ENCODE measurements at regions not wholly inside any gene's neighbourhood (a gene's known extent, or its start where the extent isn't known, plus 50 kb on each side); places are given as distances from the start of the nearest gene placed in this dataset.

GRCh38 chr9:28587052-28587451, 1013.8 kb upstream of the C9orf72 start (continued):
- TF ChIP-seq, protein P1, sequence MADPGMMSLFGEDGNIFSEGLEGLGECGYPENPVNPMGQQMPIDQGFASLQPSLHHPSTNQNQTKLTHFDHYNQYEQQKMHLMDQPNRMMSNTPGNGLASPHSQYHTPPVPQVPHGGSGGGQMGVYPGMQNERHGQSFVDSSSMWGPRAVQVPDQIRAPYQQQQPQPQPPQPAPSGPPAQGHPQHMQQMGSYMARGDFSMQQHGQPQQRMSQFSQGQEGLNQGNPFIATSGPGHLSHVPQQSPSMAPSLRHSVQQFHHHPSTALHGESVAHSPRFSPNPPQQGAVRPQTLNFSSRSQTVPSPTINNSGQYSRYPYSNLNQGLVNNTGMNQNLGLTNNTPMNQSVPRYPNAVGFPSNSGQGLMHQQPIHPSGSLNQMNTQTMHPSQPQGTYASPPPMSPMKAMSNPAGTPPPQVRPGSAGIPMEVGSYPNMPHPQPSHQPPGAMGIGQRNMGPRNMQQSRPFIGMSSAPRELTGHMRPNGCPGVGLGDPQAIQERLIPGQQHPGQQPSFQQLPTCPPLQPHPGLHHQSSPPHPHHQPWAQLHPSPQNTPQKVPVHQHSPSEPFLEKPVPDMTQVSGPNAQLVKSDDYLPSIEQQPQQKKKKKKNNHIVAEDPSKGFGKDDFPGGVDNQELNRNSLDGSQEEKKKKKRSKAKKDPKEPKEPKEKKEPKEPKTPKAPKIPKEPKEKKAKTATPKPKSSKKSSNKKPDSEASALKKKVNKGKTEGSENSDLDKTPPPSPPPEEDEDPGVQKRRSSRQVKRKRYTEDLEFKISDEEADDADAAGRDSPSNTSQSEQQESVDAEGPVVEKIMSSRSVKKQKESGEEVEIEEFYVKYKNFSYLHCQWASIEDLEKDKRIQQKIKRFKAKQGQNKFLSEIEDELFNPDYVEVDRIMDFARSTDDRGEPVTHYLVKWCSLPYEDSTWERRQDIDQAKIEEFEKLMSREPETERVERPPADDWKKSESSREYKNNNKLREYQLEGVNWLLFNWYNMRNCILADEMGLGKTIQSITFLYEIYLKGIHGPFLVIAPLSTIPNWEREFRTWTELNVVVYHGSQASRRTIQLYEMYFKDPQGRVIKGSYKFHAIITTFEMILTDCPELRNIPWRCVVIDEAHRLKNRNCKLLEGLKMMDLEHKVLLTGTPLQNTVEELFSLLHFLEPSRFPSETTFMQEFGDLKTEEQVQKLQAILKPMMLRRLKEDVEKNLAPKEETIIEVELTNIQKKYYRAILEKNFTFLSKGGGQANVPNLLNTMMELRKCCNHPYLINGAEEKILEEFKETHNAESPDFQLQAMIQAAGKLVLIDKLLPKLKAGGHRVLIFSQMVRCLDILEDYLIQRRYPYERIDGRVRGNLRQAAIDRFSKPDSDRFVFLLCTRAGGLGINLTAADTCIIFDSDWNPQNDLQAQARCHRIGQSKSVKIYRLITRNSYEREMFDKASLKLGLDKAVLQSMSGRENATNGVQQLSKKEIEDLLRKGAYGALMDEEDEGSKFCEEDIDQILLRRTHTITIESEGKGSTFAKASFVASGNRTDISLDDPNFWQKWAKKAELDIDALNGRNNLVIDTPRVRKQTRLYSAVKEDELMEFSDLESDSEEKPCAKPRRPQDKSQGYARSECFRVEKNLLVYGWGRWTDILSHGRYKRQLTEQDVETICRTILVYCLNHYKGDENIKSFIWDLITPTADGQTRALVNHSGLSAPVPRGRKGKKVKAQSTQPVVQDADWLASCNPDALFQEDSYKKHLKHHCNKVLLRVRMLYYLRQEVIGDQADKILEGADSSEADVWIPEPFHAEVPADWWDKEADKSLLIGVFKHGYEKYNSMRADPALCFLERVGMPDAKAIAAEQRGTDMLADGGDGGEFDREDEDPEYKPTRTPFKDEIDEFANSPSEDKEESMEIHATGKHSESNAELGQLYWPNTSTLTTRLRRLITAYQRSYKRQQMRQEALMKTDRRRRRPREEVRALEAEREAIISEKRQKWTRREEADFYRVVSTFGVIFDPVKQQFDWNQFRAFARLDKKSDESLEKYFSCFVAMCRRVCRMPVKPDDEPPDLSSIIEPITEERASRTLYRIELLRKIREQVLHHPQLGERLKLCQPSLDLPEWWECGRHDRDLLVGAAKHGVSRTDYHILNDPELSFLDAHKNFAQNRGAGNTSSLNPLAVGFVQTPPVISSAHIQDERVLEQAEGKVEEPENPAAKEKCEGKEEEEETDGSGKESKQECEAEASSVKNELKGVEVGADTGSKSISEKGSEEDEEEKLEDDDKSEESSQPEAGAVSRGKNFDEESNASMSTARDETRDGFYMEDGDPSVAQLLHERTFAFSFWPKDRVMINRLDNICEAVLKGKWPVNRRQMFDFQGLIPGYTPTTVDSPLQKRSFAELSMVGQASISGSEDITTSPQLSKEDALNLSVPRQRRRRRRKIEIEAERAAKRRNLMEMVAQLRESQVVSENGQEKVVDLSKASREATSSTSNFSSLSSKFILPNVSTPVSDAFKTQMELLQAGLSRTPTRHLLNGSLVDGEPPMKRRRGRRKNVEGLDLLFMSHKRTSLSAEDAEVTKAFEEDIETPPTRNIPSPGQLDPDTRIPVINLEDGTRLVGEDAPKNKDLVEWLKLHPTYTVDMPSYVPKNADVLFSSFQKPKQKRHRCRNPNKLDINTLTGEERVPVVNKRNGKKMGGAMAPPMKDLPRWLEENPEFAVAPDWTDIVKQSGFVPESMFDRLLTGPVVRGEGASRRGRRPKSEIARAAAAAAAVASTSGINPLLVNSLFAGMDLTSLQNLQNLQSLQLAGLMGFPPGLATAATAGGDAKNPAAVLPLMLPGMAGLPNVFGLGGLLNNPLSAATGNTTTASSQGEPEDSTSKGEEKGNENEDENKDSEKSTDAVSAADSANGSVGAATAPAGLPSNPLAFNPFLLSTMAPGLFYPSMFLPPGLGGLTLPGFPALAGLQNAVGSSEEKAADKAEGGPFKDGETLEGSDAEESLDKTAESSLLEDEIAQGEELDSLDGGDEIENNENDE (IDR thresholded peaks at IDR 0.05; ENCODE audit: insufficient replicate concordance, low read length): no peak
- TF ChIP-seq ASH2L (IDR thresholded peaks at IDR 0.05; ENCODE audit: low read length): no peak
- no peak for TF ChIP-seq CEBPB (IDR thresholded peaks at IDR 0.05; ENCODE audit: low read depth, low read length)
- TF ChIP-seq BRCA1 (IDR thresholded peaks at IDR 0.05; ENCODE audit: low read depth, low read length): no peak
- no peak for TF ChIP-seq KDM5A (IDR thresholded peaks at IDR 0.05; ENCODE audit: low read length)
- TF ChIP-seq SUZ12 (IDR thresholded peaks at IDR 0.05; ENCODE audit: low read length): no peak
- TF ChIP-seq PHF8 (conservative IDR thresholded peaks at IDR 0.05; ENCODE audit: low read depth, low read length): no peak
